ENCODE measurements at regions not wholly inside any gene's neighbourhood (a gene's known extent, or its start where the extent isn't known, plus 50 kb on each side); places are given as distances from the start of the nearest gene placed in this dataset.

DNA sequence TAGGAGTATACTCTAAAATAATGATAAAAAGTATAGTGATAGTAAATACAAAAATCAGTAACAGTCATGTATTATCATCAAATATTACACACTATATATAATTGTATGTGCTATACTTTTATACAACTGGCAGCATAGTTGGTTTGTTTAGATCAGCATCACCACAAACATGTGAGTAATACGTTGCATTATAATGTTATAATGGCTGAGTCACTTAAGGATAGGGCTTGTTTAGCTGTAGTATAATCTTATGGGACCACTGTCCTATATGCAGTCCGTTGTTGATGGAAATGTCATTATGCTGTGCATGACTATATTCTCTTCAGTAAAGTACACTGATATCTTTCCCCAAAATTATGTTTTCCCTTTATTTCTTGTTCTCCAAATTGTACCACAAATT lies 92.8 kb downstream of the LYPLAL1 start:
- H3K4me2 ChIP-seq (ENCODE audit: low read depth, low read length, poor library complexity, severe bottlenecking) = no peak overlapping the region

DNA sequence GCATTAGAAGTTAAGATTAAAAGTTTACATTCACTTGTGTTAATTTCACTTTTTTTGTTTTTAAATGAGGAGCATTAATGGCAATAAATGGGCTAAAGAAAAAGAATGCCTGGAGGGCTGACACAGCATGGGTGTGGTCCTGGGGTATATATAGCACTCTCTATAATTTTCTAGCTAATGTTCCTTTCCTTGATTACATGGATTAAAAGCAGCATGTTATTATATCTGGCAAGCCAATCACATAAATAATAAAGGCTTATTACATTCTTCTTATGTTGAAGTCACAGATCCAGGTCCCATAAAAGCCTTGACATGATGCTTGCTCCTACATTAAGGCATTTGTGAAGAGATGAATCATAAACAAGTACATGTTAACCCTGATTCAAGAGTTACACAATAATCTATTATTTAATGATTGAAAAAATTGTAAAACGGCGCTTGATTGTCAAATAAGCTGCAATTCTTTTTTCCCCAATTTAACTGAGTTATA lies 91.4 kb downstream of the LYPLAL1 start:
- H3K36me3 ChIP-seq (ENCODE audit: insufficient read depth, low read length) = no peaks in the 10 kb centered on the region
- no peaks in the 10 kb centered on the region for H3K9me2 ChIP-seq (replicated peaks; ENCODE audit: low read depth, low read length)
- no peaks in the 10 kb centered on the region for H3F3A ChIP-seq (ENCODE audit: low read depth)
- H3K27me3 ChIP-seq (ENCODE audit: insufficient read depth, low read length, poor library complexity, severe bottlenecking) = no peaks in the 10 kb centered on the region
- H4K20me1 ChIP-seq (ENCODE audit: insufficient read depth, low read length, poor library complexity, severe bottlenecking) = no peaks in the 10 kb centered on the region
- H3K79me2 ChIP-seq (ENCODE audit: insufficient read depth, low read length) = no peaks in the 10 kb centered on the region
- no peak overlapping the region for H3K4me3 ChIP-seq (ENCODE audit: low read length, poor library complexity, severe bottlenecking)
- no peak overlapping the region for H3K9ac ChIP-seq (ENCODE audit: low read depth, low read length, poor library complexity, severe bottlenecking)
- H2AFZ ChIP-seq (ENCODE audit: low read length) = no peak overlapping the region
- TF ChIP-seq, protein P1, sequence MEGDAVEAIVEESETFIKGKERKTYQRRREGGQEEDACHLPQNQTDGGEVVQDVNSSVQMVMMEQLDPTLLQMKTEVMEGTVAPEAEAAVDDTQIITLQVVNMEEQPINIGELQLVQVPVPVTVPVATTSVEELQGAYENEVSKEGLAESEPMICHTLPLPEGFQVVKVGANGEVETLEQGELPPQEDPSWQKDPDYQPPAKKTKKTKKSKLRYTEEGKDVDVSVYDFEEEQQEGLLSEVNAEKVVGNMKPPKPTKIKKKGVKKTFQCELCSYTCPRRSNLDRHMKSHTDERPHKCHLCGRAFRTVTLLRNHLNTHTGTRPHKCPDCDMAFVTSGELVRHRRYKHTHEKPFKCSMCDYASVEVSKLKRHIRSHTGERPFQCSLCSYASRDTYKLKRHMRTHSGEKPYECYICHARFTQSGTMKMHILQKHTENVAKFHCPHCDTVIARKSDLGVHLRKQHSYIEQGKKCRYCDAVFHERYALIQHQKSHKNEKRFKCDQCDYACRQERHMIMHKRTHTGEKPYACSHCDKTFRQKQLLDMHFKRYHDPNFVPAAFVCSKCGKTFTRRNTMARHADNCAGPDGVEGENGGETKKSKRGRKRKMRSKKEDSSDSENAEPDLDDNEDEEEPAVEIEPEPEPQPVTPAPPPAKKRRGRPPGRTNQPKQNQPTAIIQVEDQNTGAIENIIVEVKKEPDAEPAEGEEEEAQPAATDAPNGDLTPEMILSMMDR (conservative IDR thresholded peaks at IDR 0.05; ENCODE audit: low read length) = no peak
- TF ChIP-seq EZH2phosphoT487 (IDR thresholded peaks at IDR 0.05; ENCODE audit: borderline replicate concordance) = no peak
- H3K4me2 ChIP-seq (ENCODE audit: low read depth, low read length, poor library complexity, severe bottlenecking) = no peak overlapping the region
- no peaks in the 10 kb centered on the region for H3K4me1 ChIP-seq (ENCODE audit: insufficient read depth, low read length, poor library complexity, severe bottlenecking)
- no peaks in the 10 kb centered on the region for H3K9me3 ChIP-seq (ENCODE audit: insufficient read depth, low read depth, low read length)

More for the DNA sequence above, 92.8 kb downstream of the LYPLAL1 start:
- no peaks in the 10 kb centered on the region for H4K20me1 ChIP-seq (ENCODE audit: insufficient read depth, low read length, poor library complexity, severe bottlenecking)
- no peaks in the 10 kb centered on the region for H3K27me3 ChIP-seq (ENCODE audit: insufficient read depth, low read length, poor library complexity, severe bottlenecking)
- TF ChIP-seq, protein P1 (conservative IDR thresholded peaks at IDR 0.05; ENCODE audit: low read length) = no peak
- no peaks in the 10 kb centered on the region for H3K36me3 ChIP-seq (ENCODE audit: insufficient read depth, low read length)
- no peak overlapping the region for H3K4me3 ChIP-seq (ENCODE audit: low read length, poor library complexity, severe bottlenecking)
- H3K9me2 ChIP-seq (replicated peaks; ENCODE audit: low read depth, low read length) = no peaks in the 10 kb centered on the region
- no peaks in the 10 kb centered on the region for H3F3A ChIP-seq (ENCODE audit: low read depth)
- no peaks in the 10 kb centered on the region for H3K9me3 ChIP-seq (ENCODE audit: insufficient read depth, low read depth, low read length)
- H2AFZ ChIP-seq (ENCODE audit: low read length) = no peak overlapping the region
- no peak overlapping the region for H3K9ac ChIP-seq (ENCODE audit: low read depth, low read length, poor library complexity, severe bottlenecking)
- no peaks in the 10 kb centered on the region for H3K79me2 ChIP-seq (ENCODE audit: insufficient read depth, low read length)
- no peaks in the 10 kb centered on the region for H3K4me1 ChIP-seq (ENCODE audit: insufficient read depth, low read length, poor library complexity, severe bottlenecking)

GRCh38 chr1:219264561-219264960 lies 90.9 kb downstream of the LYPLAL1 start:
- H3K4me2 ChIP-seq (ENCODE audit: low read depth, low read length, poor library complexity, severe bottlenecking) = no peak overlapping the region
- H3F3A ChIP-seq (ENCODE audit: low read depth) = no peaks in the 10 kb centered on the region
- no peaks in the 10 kb centered on the region for H3K36me3 ChIP-seq (ENCODE audit: insufficient read depth, low read length)

More at GRCh38 chr1:219264561-219264960, 90.9 kb downstream of the LYPLAL1 start:
- no peaks in the 10 kb centered on the region for H3K4me1 ChIP-seq (ENCODE audit: insufficient read depth, low read length, poor library complexity, severe bottlenecking)
- no peak overlapping the region for H2AFZ ChIP-seq (ENCODE audit: low read length)
- H3K9ac ChIP-seq (ENCODE audit: low read depth, low read length, poor library complexity, severe bottlenecking) = no peak overlapping the region
- no peaks in the 10 kb centered on the region for H4K20me1 ChIP-seq (ENCODE audit: insufficient read depth, low read length, poor library complexity, severe bottlenecking)
- no peaks in the 10 kb centered on the region for H3K27me3 ChIP-seq (ENCODE audit: insufficient read depth, low read length, poor library complexity, severe bottlenecking)
- H3K9me3 ChIP-seq (ENCODE audit: insufficient read depth, low read depth, low read length) = no peaks in the 10 kb centered on the region
- no peak overlapping the region for H3K4me3 ChIP-seq (ENCODE audit: low read length, poor library complexity, severe bottlenecking)
- no peak for TF ChIP-seq EZH2phosphoT487 (IDR thresholded peaks at IDR 0.05; ENCODE audit: borderline replicate concordance)
- TF ChIP-seq, protein P1 (conservative IDR thresholded peaks at IDR 0.05; ENCODE audit: low read length) = no peak
- no peaks in the 10 kb centered on the region for H3K79me2 ChIP-seq (ENCODE audit: insufficient read depth, low read length)
- no peaks in the 10 kb centered on the region for H3K9me2 ChIP-seq (replicated peaks; ENCODE audit: low read depth, low read length)
